Ishikawa (cell line): ENCODE measurements at regions not wholly inside any gene's neighbourhood (a gene's known extent, or its start where the extent isn't known, plus 50 kb on each side); places are given as distances from the start of the nearest gene placed in this dataset.

Experiments
- CEBPB ChIP-seq: IDR thresholded peaks from 2 replicates; pipeline ENCODE4 v1.6.1; 2012
- CREB1 ChIP-seq: IDR thresholded peaks from 2 replicates; pipeline ENCODE4 v1.6.1; 2012; ENCODE audit warnings: low read depth
- EGR1 ChIP-seq: IDR thresholded peaks from 2 replicates; pipeline ENCODE4 v1.6.1; 2012
- MAX ChIP-seq: IDR thresholded peaks from 2 replicates; pipeline ENCODE4 v1.6.1; 2012
- RAD21 ChIP-seq: IDR thresholded peaks from 2 replicates; pipeline ENCODE4 v1.6.1; 2012; ENCODE audit warnings: low read depth
- TAF1 ChIP-seq: IDR thresholded peaks from 2 replicates; pipeline ENCODE4 v1.6.1; 2012; ENCODE audit warnings: low read depth, mild to moderate bottlenecking
- TCF12 ChIP-seq: IDR thresholded peaks from 2 replicates; pipeline ENCODE4 v1.6.1; 2012; ENCODE audit warnings: low read depth
- USF1 ChIP-seq: IDR thresholded peaks from 2 replicates; pipeline ENCODE4 v1.6.1; 2012
- YY1 ChIP-seq: IDR thresholded peaks from 2 replicates; pipeline ENCODE4 v1.6.1; 2012; ENCODE audit warnings: low read depth

GRCh38 chr22:48537343-48537680 is 1290.4 kb downstream of the BRD1 start:
- TF ChIP-seq TAF1 (no peak), MAX (no peak), TCF12 (no peak), RAD21 (no peak), YY1 (no peak), CREB1 (no peak), EGR1 (no peak), CEBPB (no peak), USF1 (no peak)
